Panc1 (cell line): ENCODE measurements at regions not wholly inside any gene's neighbourhood (a gene's known extent, or its start where the extent isn't known, plus 50 kb on each side); places are given as distances from the start of the nearest gene placed in this dataset.
"Not testable (repeated sequence)": the region's sequence is repeated elsewhere in the genome, so short reads cannot be mapped to it uniquely, and the experiment has no call there.

Experiments used
- CTCF ChIP-seq: fragments of 450-650 bp; IDR thresholded peaks from 2 replicates; pipeline ENCODE4 v1.5.1; 2017; ENCODE audit warnings: mild to moderate bottlenecking
- TCF7L2 ChIP-seq: IDR thresholded peaks from 2 replicates; pipeline ENCODE4 v1.6.1; 2011; ENCODE audit warnings: mild to moderate bottlenecking, low read depth, low read length, inconsistent platforms

- not testable (repeated sequence) for TF ChIP-seq TCF7L2, CTCF
These were observed 141.8 kb upstream of the FOXD4L5 start for GRCh38 chr9:65426813-65427212.
